Dendritic cell treated with granulocyte-macrophage colony-stimulating factor and Interleukin-4, amounts not matched to agents 40 ng/mL and 50 ng/mL, for 4 days (primary cell): ENCODE measurements at regions not wholly inside any gene's neighbourhood (a gene's known extent, or its start where the extent isn't known, plus 50 kb on each side); places are given as distances from the start of the nearest gene placed in this dataset.

Source experiments
- H3K27ac Mint-ChIP-seq: one replicate; pipeline ENCODE4 v1.8.0; 2022; ENCODE audit warnings: mild to moderate bottlenecking, mixed read lengths
- H3K27me3 Mint-ChIP-seq: one replicate; pipeline ENCODE4 v1.8.0; 2022; ENCODE audit warnings: mild to moderate bottlenecking, mixed read lengths
- H3K36me3 Mint-ChIP-seq: one replicate; pipeline ENCODE4 v1.8.0; 2022; ENCODE audit warnings: low read depth, mixed read lengths
- H3K4me1 Mint-ChIP-seq: one replicate; pipeline ENCODE4 v1.8.0; 2022; ENCODE audit warnings: low read depth, mixed read lengths
- H3K4me3 Mint-ChIP-seq: one replicate; pipeline ENCODE4 v1.8.0; 2022; ENCODE audit warnings: mild to moderate bottlenecking, moderate library complexity, mixed read lengths
- H3K9me3 Mint-ChIP-seq: one replicate; pipeline ENCODE4 v1.8.0; 2022; ENCODE audit warnings: mixed read lengths
- intact Hi-C: fragments of 100-400 bp; cut with micrococcal nuclease; formaldehyde crosslinking; loops from one replicate; pipeline ENCODE4 v1.15.0; 2022

- H3K36me3 Mint-ChIP-seq = no peaks in the 10 kb centered on the region
- H3K4me3 Mint-ChIP-seq = no peak overlapping the region
- no peaks in the 10 kb centered on the region for H3K4me1 Mint-ChIP-seq
- no peaks in the 10 kb centered on the region for H3K9me3 Mint-ChIP-seq
- no peak overlapping the region for H3K27ac Mint-ChIP-seq
- intact Hi-C loops = no loop called here
- no peaks in the 10 kb centered on the region for H3K27me3 Mint-ChIP-seq
Measured at GRCh38 chr20:48208176-48208575, 422.9 kb upstream of the SULF2 start.

- Mint-ChIP-seq H3K27me3 (no peaks in the 10 kb centered on the region), H3K36me3 (no peaks in the 10 kb centered on the region), H3K9me3 (no peaks in the 10 kb centered on the region), H3K27ac (no peak overlapping the region), H3K4me3 (no peak overlapping the region), H3K4me1 (no peaks in the 10 kb centered on the region)
- intact Hi-C loops = no loop called here
Measured at GRCh38 chr20:48207505-48207904, 422.2 kb upstream of the SULF2 start.

DNA sequence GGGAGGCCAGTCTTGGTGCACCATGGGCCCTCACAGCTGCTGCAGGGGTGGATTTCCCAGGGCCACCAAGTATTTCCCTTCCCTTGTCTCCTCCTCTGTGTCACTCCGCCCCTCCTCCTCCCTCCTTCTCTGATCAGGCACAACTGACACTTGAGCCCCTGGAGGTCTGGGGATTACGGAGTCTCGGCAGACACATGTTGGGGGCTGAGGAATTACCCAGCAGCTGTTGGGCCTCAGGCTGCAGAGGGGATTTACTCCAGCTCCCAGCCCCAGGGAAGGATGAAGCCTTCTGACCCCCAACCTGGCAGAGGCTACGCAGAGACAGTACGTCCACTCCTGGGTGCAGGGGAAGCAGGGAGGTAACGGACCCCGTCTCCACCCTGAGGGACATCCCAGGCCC is 420.5 kb upstream of the SULF2 start:
- Mint-ChIP-seq H3K4me1 (no peaks in the 10 kb centered on the region), H3K27ac (no peak overlapping the region), H3K27me3 (no peaks in the 10 kb centered on the region), H3K4me3 (no peak overlapping the region), H3K9me3 (no peaks in the 10 kb centered on the region), H3K36me3 (no peaks in the 10 kb centered on the region)
- intact Hi-C loops = no loop called here

- intact Hi-C loops = no loop called here
- Mint-ChIP-seq H3K9me3 (no peaks in the 10 kb centered on the region), H3K27me3 (no peaks in the 10 kb centered on the region), H3K4me3 (no peak overlapping the region), H3K4me1 (no peaks in the 10 kb centered on the region), H3K27ac (no peak overlapping the region), H3K36me3 (no peaks in the 10 kb centered on the region)
Measured at GRCh38 chr20:48205281-48205782, 420.1 kb upstream of the SULF2 start.

GRCh38 chr20:48204499-48204898 is 419.2 kb upstream of the SULF2 start:
- no peak overlapping the region for H3K4me3 Mint-ChIP-seq
- no peaks in the 10 kb centered on the region for H3K4me1 Mint-ChIP-seq
- H3K27me3 Mint-ChIP-seq = no peaks in the 10 kb centered on the region
- H3K9me3 Mint-ChIP-seq = no peaks in the 10 kb centered on the region
- H3K27ac Mint-ChIP-seq = no peak overlapping the region
- intact Hi-C loops = no loop called here
- H3K36me3 Mint-ChIP-seq = no peaks in the 10 kb centered on the region

DNA sequence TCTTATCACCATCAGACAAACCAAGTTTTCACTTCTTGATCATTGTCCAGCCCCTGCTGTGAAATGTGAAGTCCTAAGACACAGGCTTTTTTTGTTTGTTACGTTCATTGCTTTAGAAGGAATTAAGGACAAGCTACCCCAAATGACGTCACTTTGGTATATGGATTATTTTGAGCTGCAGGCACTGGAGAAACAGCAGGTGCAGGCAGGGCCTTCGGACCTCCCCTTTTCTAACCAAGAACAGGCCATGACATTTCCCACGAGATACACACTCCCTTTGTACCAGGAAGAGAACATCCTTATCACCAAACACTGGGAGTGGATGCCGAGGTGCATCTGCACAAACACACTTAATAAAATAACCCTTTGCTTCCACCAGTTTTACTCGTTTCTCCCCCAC is 418.0 kb upstream of the SULF2 start:
- Mint-ChIP-seq H3K4me1 (no peaks in the 10 kb centered on the region), H3K4me3 (no peak overlapping the region), H3K27ac (no peak overlapping the region), H3K36me3 (no peaks in the 10 kb centered on the region), H3K9me3 (no peaks in the 10 kb centered on the region), H3K27me3 (no peaks in the 10 kb centered on the region)
- intact Hi-C loops = no loop called here

DNA sequence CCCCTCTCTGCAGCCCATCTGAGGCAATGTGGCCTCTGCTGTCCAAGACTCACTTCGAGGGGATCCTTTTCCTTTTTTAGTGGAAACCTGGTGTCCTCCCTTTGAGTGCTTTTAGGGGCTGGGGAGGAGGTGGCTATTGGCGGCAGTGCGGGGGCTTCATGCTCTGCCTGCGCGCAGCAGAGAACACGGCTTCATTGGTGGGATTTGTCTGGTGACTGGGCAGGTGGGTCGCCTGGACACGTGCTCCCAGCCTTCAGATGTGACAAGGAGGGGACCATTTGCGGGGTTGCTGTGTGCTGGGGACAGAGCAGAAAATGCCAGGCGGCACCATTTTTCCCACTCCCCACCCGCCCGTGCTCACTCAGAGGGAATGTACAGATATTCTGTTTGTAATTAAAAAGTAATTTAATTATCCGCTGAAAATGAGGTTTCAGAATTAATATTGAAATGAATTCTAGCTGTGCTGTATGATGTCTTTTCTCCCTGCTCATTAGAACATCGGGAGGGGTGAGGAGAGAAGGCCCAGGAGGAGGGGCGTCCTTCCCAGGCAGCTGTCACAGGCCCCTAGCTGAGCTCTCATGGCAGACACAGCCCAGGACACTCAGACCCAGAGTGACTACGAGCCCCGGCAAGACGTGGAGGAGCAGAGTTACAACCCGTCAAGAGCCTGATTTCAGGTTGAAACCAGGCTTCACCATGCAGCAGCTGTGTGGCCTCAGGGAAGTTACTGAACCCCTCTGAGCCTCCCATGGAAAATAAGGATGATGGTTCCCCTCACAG is 417.2 kb upstream of the SULF2 start:
- Mint-ChIP-seq H3K27ac (no peak overlapping the region), H3K27me3 (no peaks in the 10 kb centered on the region), H3K9me3 (no peaks in the 10 kb centered on the region), H3K4me1 (no peaks in the 10 kb centered on the region), H3K4me3 (no peak overlapping the region), H3K36me3 (no peaks in the 10 kb centered on the region)
- intact Hi-C loops = no loop called here

DNA sequence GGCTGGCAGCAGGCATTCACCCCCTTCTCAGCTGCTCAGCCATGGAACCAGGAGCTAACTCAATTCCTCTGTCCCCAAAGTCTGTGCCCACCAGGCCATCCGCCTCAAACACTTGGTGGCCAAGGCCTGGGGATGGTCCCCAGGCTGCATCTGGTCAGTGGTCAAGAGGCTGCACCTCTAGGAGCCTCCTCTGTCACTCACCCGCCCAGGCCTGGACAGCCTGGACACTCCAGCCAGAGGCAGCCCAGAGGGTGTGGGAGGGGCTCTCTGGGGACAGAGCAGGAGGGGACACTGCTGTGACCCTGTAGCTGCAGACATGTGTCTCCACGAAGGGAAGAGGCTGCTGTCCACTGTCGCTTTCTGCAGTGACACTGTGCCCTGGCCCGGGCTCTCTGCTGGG is 416.6 kb upstream of the SULF2 start:
- intact Hi-C loops = no loop called here
- no peaks in the 10 kb centered on the region for H3K9me3 Mint-ChIP-seq
- H3K4me3 Mint-ChIP-seq = no peak overlapping the region
- no peaks in the 10 kb centered on the region for H3K36me3 Mint-ChIP-seq
- H3K27ac Mint-ChIP-seq = no peak overlapping the region
- no peaks in the 10 kb centered on the region for H3K4me1 Mint-ChIP-seq
- no peaks in the 10 kb centered on the region for H3K27me3 Mint-ChIP-seq

- intact Hi-C loops = no loop called here
- H3K9me3 Mint-ChIP-seq = no peaks in the 10 kb centered on the region
- H3K4me3 Mint-ChIP-seq = no peak overlapping the region
- no peaks in the 10 kb centered on the region for H3K27me3 Mint-ChIP-seq
- H3K36me3 Mint-ChIP-seq = no peaks in the 10 kb centered on the region
- H3K4me1 Mint-ChIP-seq = no peaks in the 10 kb centered on the region
- H3K27ac Mint-ChIP-seq = no peak overlapping the region
Measured at GRCh38 chr20:48201188-48201587, 415.9 kb upstream of the SULF2 start.

- no peaks in the 10 kb centered on the region for H3K27me3 Mint-ChIP-seq
- no peaks in the 10 kb centered on the region for H3K4me1 Mint-ChIP-seq
- intact Hi-C loops = no loop called here
- H3K9me3 Mint-ChIP-seq = no peaks in the 10 kb centered on the region
- H3K4me3 Mint-ChIP-seq = no peak overlapping the region
- H3K27ac Mint-ChIP-seq = no peak overlapping the region
- no peaks in the 10 kb centered on the region for H3K36me3 Mint-ChIP-seq
Measured at GRCh38 chr20:48198929-48199451, 413.7 kb upstream of the SULF2 start.

- H3K4me1 Mint-ChIP-seq = no peaks in the 10 kb centered on the region
- no peak overlapping the region for H3K27ac Mint-ChIP-seq
- no peak overlapping the region for H3K4me3 Mint-ChIP-seq
- no peaks in the 10 kb centered on the region for H3K36me3 Mint-ChIP-seq
- no peaks in the 10 kb centered on the region for H3K9me3 Mint-ChIP-seq
- no peaks in the 10 kb centered on the region for H3K27me3 Mint-ChIP-seq
- intact Hi-C loops = no loop called here
Measured at GRCh38 chr20:48197066-48197465, 411.8 kb upstream of the SULF2 start.

- Mint-ChIP-seq H3K27ac (no peak overlapping the region), H3K4me1 (no peaks in the 10 kb centered on the region), H3K9me3 (no peaks in the 10 kb centered on the region), H3K36me3 (no peaks in the 10 kb centered on the region), H3K4me3 (no peak overlapping the region), H3K27me3 (no peaks in the 10 kb centered on the region)
- intact Hi-C loops = no loop called here
Measured at GRCh38 chr20:48196486-48196885, 411.2 kb upstream of the SULF2 start.

GRCh38 chr20:48196001-48196400 is 410.7 kb upstream of the SULF2 start:
- H3K27ac Mint-ChIP-seq = no peak overlapping the region
- intact Hi-C loops = no loop called here
- no peaks in the 10 kb centered on the region for H3K27me3 Mint-ChIP-seq
- no peaks in the 10 kb centered on the region for H3K9me3 Mint-ChIP-seq
- no peaks in the 10 kb centered on the region for H3K36me3 Mint-ChIP-seq
- H3K4me1 Mint-ChIP-seq = no peaks in the 10 kb centered on the region
- H3K4me3 Mint-ChIP-seq = no peak overlapping the region

DNA sequence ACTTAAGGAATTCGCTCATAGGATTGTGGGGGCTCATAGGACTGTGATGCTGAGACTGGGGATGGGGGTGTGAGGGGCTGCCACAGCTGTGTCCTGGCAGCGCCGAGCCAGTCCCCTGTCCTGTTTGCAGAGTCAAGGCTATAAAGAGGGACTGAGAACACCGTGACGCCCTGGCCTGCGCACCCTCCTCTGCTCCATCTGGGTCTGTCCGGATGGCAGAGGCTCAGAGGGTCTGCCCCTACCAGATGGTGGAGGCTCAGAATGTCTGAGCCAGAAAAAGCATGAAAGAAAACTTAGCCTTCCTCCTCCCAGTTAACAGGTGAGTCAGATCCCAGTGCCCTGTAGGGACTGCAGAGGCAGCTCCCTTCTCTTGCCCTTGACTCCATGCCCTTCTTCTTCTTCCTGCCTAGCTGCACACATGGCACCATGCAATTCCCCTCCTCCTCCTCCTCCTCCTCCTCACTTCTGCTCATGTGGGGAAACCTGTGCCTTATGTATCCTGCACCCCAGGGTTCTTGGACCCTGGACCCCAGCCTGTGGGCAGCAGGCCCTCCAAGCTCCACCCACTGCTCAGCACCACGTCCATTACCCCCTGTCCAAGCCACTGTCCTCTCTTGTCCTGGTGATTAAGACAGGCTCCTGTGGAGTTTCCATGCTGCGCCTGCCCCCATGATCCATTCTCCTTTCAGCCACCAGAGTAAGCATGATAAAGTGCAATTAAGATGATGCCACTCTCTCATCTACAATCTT is 410.0 kb upstream of the SULF2 start:
- H3K4me1 Mint-ChIP-seq = no peaks in the 10 kb centered on the region
- H3K4me3 Mint-ChIP-seq = no peak overlapping the region
- intact Hi-C loops = no loop called here
- H3K36me3 Mint-ChIP-seq = no peaks in the 10 kb centered on the region
- H3K9me3 Mint-ChIP-seq = no peaks in the 10 kb centered on the region
- no peaks in the 10 kb centered on the region for H3K27me3 Mint-ChIP-seq
- H3K27ac Mint-ChIP-seq = no peak overlapping the region
